H1 (cell line): ENCODE measurements at regions not wholly inside any gene's neighbourhood (a gene's known extent, or its start where the extent isn't known, plus 50 kb on each side); places are given as distances from the start of the nearest gene placed in this dataset.

Experiments used
- ATF2 ChIP-seq: IDR thresholded peaks from 2 replicates; pipeline ENCODE4 v1.6.1; 2012; ENCODE audit warnings: low read length, inconsistent platforms
- BACH1 ChIP-seq: IDR thresholded peaks from 2 replicates; pipeline ENCODE4 v1.6.1; 2012; ENCODE audit warnings: low read length, improper control_type of control experiment
- CHD2 ChIP-seq: IDR thresholded peaks from 2 replicates; pipeline ENCODE4 v1.6.1; 2012; ENCODE audit warnings: low read length, improper control_type of control experiment
- EGR1 ChIP-seq: IDR thresholded peaks from 2 replicates; pipeline ENCODE4 v1.6.1; 2011; ENCODE audit warnings: low read depth, low read length, borderline replicate concordance
- MAFK ChIP-seq: IDR thresholded peaks from 2 replicates; pipeline ENCODE4 v1.6.1; 2012; ENCODE audit warnings: low read depth, mild to moderate bottlenecking, improper control_type of control experiment, low read length
- PHF8 ChIP-seq: fragments of 200-600 bp; sonication (generic); conservative IDR thresholded peaks from 2 replicates; pipeline ENCODE4 v1.7.1; 2012; ENCODE audit warnings: low read depth, mild to moderate bottlenecking, inconsistent platforms, low read length, moderate library complexity
- TEAD4 ChIP-seq: IDR thresholded peaks from 2 replicates; pipeline ENCODE4 v1.6.1; 2012; ENCODE audit warnings: low read depth, low read length, inconsistent platforms, mixed read lengths
- TF ChIP-seq, protein P1 (sequence below): IDR thresholded peaks from 2 replicates; pipeline ENCODE4 v1.6.1; 2012; ENCODE audit warnings: inconsistent platforms

DNA sequence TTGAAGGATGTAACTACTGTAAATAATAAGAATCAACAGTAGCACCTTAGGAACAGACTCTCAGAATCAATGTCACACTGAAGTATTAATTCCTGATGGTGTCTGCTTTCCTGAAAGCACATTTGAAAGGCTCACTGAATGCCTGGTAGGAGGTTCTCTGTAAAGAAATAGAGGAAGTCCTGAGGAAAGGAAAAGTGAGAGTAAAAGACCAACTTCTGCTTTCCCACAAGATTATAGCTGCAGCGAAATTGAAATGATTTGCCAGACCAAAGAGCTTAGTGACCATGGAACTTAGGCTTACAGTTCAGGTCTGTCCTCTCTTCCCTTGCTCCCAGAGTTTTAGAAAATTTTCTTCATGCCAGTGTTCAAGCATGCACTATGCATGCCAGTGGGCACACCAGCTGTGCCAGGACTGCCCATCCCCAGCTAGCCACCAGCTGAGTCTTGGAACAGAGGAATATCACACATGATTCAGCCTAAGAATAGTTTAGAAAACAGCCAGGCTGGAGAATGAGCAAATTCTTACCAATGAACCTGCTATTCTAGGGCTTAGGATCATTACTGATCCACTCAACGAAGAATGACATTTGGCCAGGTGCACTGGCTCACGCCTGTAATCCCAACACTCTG, 123.2 kb downstream of the HERPUD2 start (continued):
- TF ChIP-seq, protein P1, sequence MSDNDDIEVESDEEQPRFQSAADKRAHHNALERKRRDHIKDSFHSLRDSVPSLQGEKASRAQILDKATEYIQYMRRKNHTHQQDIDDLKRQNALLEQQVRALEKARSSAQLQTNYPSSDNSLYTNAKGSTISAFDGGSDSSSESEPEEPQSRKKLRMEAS: no peak
- TF ChIP-seq MAFK: no peak
- TF ChIP-seq PHF8: no peak
- TF ChIP-seq BACH1: no peak
- no peak for TF ChIP-seq TEAD4
- TF ChIP-seq CHD2: no peak
- TF ChIP-seq EGR1: no peak
- no peak for TF ChIP-seq ATF2
